Neutrophil (primary cell): ENCODE measurements at regions not wholly inside any gene's neighbourhood (a gene's known extent, or its start where the extent isn't known, plus 50 kb on each side); places are given as distances from the start of the nearest gene placed in this dataset.

Source experiments
- H3K27ac ChIP-seq: fragments of 200-600 bp; sonication (generic); 2 replicates; pipeline ENCODE4 v1.5.1; 2016; ENCODE audit warnings: mild to moderate bottlenecking, moderate library complexity
- H3K27me3 ChIP-seq: fragments of 200-600 bp; sonication (generic); 2 replicates; pipeline ENCODE4 v1.6.0; 2016; ENCODE audit warnings: mild to moderate bottlenecking
- H3K36me3 ChIP-seq: fragments of 200-600 bp; sonication (generic); 2 replicates; pipeline ENCODE4 v1.5.1; 2017
- H3K4me1 ChIP-seq, 2 experiments: fragments of 200-600 bp in 1 of 2; sonication (generic) in 1 of 2; 1 replicate in 1 of 2; 2 replicates in 1 of 2; pipeline versions ENCODE4 v1.5.1 to v1.6.1; 2013 to 2016; ENCODE audit warnings: low read depth in 1 of 2, low read length in 1 of 2, mild to moderate bottlenecking in 1 of 2, moderate library complexity in 1 of 2; ENCODE audit not compliant: control insufficient read depth in 1 of 2, insufficient read depth in 1 of 2
- H3K4me3 ChIP-seq, 2 experiments: fragments of 200-600 bp in 1 of 2; sonication (generic) in 1 of 2; 1 replicate in 1 of 2; 2 replicates in 1 of 2; pipeline ENCODE4 v1.5.1; 2013 to 2016; ENCODE audit warnings: low read depth in 1 of 2, low read length in 1 of 2, mild to moderate bottlenecking in 1 of 2, moderate library complexity in 1 of 2
- H3K9me3 ChIP-seq: fragments of 200-600 bp; sonication (generic); 2 replicates; pipeline ENCODE4 v1.5.1; 2016
- TF ChIP-seq, protein P1 (sequence below): fragments of 200-600 bp; sonication (generic); IDR thresholded peaks from 2 replicates; pipeline ENCODE4 v1.5.1; 2016; ENCODE audit warnings: antibody characterized with exemption

GRCh38 chr1:67557696-67558448 is 127.1 kb upstream of the GADD45A start:
- no peaks in the 10 kb centered on the region for H3K9me3 ChIP-seq
- H3K27me3 ChIP-seq = no peaks in the 10 kb centered on the region
- H3K36me3 ChIP-seq = no peaks in the 10 kb centered on the region
- no peak overlapping the region for H3K4me3 ChIP-seq
- H3K27ac ChIP-seq = peak overlapping the region; percentile 21
- TF ChIP-seq, protein P1, sequence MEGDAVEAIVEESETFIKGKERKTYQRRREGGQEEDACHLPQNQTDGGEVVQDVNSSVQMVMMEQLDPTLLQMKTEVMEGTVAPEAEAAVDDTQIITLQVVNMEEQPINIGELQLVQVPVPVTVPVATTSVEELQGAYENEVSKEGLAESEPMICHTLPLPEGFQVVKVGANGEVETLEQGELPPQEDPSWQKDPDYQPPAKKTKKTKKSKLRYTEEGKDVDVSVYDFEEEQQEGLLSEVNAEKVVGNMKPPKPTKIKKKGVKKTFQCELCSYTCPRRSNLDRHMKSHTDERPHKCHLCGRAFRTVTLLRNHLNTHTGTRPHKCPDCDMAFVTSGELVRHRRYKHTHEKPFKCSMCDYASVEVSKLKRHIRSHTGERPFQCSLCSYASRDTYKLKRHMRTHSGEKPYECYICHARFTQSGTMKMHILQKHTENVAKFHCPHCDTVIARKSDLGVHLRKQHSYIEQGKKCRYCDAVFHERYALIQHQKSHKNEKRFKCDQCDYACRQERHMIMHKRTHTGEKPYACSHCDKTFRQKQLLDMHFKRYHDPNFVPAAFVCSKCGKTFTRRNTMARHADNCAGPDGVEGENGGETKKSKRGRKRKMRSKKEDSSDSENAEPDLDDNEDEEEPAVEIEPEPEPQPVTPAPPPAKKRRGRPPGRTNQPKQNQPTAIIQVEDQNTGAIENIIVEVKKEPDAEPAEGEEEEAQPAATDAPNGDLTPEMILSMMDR = no peak
- H3K4me1 ChIP-seq = peaks cover 49 to 50% of the 10 kb centered on the region in 2 experiments

- TF ChIP-seq, protein P1 = no peak
- no peaks in the 10 kb centered on the region for H3K27me3 ChIP-seq
- no peak overlapping the region for H3K27ac ChIP-seq
- no peaks in the 10 kb centered on the region for H3K36me3 ChIP-seq
- no peak overlapping the region for H3K4me3 ChIP-seq
- peaks cover 49 to 50% of the 10 kb centered on the region in 2 experiments for H3K4me1 ChIP-seq
- no peaks in the 10 kb centered on the region for H3K9me3 ChIP-seq
Observed at GRCh38 chr1:67558449-67559193, 126.4 kb upstream of the GADD45A start.

- Histone ChIP-seq H3K4me3 (no peak overlapping the region), H3K27me3 (no peaks in the 10 kb centered on the region), H3K4me1 (peaks cover 50% of the 10 kb centered on the region in 2 experiments), H3K36me3 (no peaks in the 10 kb centered on the region), H3K9me3 (no peaks in the 10 kb centered on the region), H3K27ac (peak overlapping the region; percentile 80)
- TF ChIP-seq, protein P1 = no peak
Observed at GRCh38 chr1:67559222-67559700, 125.7 kb upstream of the GADD45A start.

DNA sequence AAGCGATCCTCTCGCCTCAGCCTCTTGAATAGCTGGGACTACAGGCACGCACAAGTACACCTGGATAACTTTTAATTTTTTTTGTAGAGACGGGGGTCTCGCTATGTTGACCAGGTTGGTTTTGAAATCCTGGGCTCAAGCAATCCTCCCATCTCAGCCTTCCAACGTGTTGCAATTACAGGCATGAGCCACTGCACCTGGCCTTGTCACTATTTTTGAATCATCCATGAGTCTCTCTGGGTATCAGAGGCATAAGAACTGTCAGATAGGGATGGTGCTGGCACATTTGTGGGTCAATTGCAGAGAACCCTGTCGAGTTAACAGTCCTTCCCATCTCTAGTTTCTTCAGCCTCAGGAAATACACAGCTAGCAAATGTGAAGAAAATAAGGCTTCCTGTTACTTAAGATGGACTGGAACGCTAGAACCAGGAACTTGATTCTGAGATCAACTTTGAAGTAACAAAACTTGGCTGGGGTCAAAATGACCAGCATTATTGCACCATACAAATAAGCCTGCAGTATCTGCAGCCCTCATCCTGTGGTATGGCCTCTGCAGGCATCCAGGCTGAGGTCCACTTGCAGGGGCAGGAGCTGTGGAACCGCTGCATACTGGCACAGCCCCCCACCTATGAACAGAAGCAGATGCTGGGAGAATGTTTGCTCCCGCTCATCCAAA is 124.3 kb upstream of the GADD45A start:
- H3K4me1 ChIP-seq = peaks cover 58 to 65% of the 10 kb centered on the region in 2 experiments
- H3K9me3 ChIP-seq = no peaks in the 10 kb centered on the region
- H3K4me3 ChIP-seq = peak overlapping the region; percentile 22 to 33
- TF ChIP-seq, protein P1 = no peak
- no peaks in the 10 kb centered on the region for H3K27me3 ChIP-seq
- H3K27ac ChIP-seq = peak overlapping the region; percentile 80
- H3K36me3 ChIP-seq = no peaks in the 10 kb centered on the region

GRCh38 chr1:67561704-67562113 is 123.3 kb upstream of the GADD45A start:
- H3K4me3 ChIP-seq = peak overlapping the region in 1 of 2 experiments; percentile 33
- TF ChIP-seq, protein P1 = peak; percentile 55
- H3K27ac ChIP-seq = peak overlapping the region; percentile 80
- peaks cover 58 to 69% of the 10 kb centered on the region in 2 experiments for H3K4me1 ChIP-seq
- no peaks in the 10 kb centered on the region for H3K36me3 ChIP-seq
- no peaks in the 10 kb centered on the region for H3K9me3 ChIP-seq
- no peaks in the 10 kb centered on the region for H3K27me3 ChIP-seq
